ENCODE measurements at regions not wholly inside any gene's neighbourhood (a gene's known extent, or its start where the extent isn't known, plus 50 kb on each side); places are given as distances from the start of the nearest gene placed in this dataset.

DNA sequence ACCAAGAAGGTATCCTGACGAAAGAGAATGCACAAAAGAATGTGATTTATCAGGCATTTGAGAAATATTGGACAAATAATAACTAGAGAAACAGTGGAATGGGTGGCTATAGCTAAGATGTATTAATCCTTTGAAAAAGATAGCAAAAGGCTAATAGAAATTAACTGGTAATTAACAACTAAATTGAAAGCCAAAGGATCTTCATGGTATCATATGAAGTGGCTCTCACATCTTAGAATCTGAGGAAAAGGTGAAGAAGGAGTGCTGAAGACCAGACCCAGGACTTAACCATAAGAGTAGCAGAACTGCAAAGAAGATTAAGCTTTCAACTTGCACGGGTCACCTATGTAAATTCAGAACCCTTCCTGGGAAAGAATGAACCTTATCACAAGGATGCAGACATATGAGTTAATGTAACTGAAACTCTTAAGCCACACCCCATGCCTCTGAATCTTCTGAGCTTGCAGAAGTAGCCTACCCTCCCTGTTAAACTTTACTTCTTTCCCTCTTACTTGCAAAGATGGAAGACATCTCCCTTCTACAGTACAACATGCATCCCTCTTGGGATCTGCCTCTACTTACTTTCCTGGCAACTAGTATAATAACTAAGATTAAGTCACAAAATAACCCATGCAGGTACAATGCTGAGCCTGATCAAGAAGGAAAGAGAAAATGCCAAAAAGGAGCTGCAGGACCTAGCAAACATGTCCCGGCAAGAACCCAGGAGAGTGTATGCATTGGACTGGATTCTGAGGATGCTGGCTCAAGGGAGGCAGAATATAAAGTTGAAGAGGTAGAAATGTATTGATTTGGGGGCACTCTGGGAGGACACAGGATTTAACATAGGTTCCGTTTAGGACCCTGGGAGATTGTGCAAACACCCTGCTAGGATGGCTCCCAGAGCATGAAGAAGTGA lies 395.5 kb upstream of the SLC30A5 start (continued):
- TF ChIP-seq ARID4B (CRISPR knock-in tag; IDR thresholded peaks at IDR 0.05): no peak
- TF ChIP-seq LCOR (CRISPR knock-in tag; IDR thresholded peaks at IDR 0.05): no peak
- no peak for TF ChIP-seq SIRT6 (IDR thresholded peaks at IDR 0.05; ENCODE audit: low read depth, low read length)
- TF ChIP-seq CC2D1A (IDR thresholded peaks at IDR 0.05): no peak
- no peak for TF ChIP-seq THAP7 (CRISPR knock-in tag; IDR thresholded peaks at IDR 0.05)
- no peak for TF ChIP-seq OTX1 (CRISPR knock-in tag; IDR thresholded peaks at IDR 0.05)
- no peak for TF ChIP-seq POLR2H (tag; IDR thresholded peaks at IDR 0.05; ENCODE audit: low read depth)
- no peak for TF ChIP-seq ZNF318 (IDR thresholded peaks at IDR 0.05; ENCODE audit: borderline replicate concordance in 1 of 2, low read depth in 1 of 2)
- TF ChIP-seq SMC3 (conservative IDR thresholded peaks at IDR 0.05; ENCODE audit: insufficient read depth, low read depth, low read length): no peak
- no peak for TF ChIP-seq KAT2B (IDR thresholded peaks at IDR 0.05; ENCODE audit: low read depth, low read length)
- no peak for TF ChIP-seq ELK3 (CRISPR knock-in tag; IDR thresholded peaks at IDR 0.05)
- TF ChIP-seq MCM7 (IDR thresholded peaks at IDR 0.05): no peak

Data from K562 (cell line).